DMS53 treated with DMSO at 0.1 percent for 48 hours (cell line): ENCODE measurements at regions not wholly inside any gene's neighbourhood (a gene's known extent, or its start where the extent isn't known, plus 50 kb on each side); places are given as distances from the start of the nearest gene placed in this dataset.
"Not testable (repeated sequence)": the region's sequence is repeated elsewhere in the genome, so short reads cannot be mapped to it uniquely, and the experiment has no call there.

Source experiments
- DNase-seq: peaks from one replicate; lab custom pipeline; 2025; ENCODE audit not compliant: unreplicated experiment; lab: John Stamatoyannopoulos, UW

- no peak for DNase-seq
Observed at GRCh38 chr7:82701949-82702348, 258.4 kb upstream of the CACNA2D1 start.

GRCh38 chr7:82700741-82701140, 257.2 kb upstream of the CACNA2D1 start:
- DNase-seq = peak; percentile 20

DNA sequence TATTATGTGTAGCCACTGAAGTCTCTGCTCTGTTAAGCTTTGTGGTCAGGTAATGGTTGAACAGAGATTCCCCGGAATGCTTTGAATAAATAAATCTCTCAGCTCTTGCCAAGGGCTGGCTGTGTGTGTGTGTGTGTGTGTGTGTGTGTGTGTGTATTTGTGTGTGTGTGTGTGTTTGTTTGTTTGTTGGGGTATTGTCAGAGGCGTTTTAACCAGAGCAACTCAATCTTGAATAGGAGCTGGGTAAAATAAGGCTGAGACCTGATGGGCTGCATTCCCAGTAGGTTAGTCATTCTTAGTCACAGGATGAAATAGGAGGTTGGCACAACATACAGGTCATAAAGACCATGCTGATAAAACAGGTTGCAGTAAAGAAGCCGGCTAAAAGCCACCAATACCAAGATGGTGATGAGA, 256.2 kb upstream of the CACNA2D1 start:
- DNase-seq = peak; percentile 94

DNA sequence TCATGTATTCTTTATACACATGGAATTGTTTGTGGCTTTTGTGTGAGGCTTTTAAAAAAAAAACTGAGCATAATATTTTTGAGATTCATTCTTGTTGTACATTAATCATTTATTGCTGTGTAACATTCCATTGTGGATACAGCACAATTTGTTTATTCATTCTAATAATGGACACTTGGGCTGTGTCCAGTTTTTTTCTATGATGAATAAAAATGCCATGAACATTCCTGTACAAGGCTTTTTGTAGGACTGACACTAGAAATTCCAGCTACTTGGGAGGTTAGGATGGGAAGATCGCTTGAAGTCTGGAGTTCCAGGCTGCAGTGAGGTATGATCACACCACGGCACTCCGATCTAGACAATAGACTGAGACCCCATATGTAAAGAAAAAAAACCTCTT, 254.3 kb upstream of the CACNA2D1 start:
- DNase-seq = no peak

- no peak for DNase-seq
Observed at GRCh38 chr7:82696631-82697030, 253.1 kb upstream of the CACNA2D1 start.

- DNase-seq = no peak
Observed at GRCh38 chr7:82694022-82694421, 250.4 kb upstream of the CACNA2D1 start.

GRCh38 chr7:82690929-82691328, 247.4 kb upstream of the CACNA2D1 start:
- no peak for DNase-seq

DNA sequence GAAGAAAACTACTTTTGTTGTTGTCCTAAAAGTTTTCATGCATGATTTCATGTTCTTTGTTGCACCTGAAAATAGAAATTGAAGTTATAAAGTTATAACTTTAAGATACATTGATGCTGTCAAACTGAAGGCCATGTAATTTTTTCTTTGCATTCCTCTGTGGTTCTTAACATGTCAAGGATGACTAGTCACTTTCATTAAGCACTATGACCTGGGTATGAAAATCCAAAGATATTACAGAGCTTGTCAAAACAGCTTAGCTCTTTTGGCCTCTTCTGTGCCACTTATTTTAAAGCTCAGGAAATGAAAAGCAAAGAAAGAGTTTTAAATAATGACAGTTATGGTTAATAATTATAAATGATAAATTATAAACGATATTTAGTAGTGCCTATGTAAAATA, 241.6 kb upstream of the CACNA2D1 start:
- no peak for DNase-seq

GRCh38 chr7:82678716-82679115, 235.1 kb upstream of the CACNA2D1 start:
- DNase-seq = no peak

GRCh38 chr7:82678259-82678658, 234.7 kb upstream of the CACNA2D1 start:
- DNase-seq = no peak

DNA sequence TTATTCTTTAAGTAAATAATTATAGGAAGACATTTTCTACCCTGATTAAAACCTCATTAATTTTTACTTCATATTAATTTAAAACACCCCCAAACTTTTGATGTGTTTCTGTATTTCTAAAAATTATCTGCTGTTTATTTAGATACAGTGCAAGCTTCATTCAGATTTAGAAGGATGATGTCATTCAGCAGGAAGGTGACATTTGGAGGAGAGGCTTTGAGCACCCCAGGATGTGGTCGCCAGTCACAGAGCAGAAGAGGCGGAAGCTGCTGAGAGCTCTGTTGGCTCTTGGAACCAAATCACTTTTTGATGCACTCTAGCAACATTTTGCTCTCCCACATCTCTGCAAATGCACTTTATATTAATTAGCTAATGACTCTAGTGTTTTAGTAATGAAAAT, 233.9 kb upstream of the CACNA2D1 start:
- DNase-seq = no peak

- DNase-seq = no peak
Observed at GRCh38 chr7:82676777-82677463, 233.3 kb upstream of the CACNA2D1 start.

GRCh38 chr7:82675396-82675795, 231.8 kb upstream of the CACNA2D1 start:
- no peak for DNase-seq

- no peak for DNase-seq
Observed at GRCh38 chr7:82674268-82674667, 230.7 kb upstream of the CACNA2D1 start.

DNA sequence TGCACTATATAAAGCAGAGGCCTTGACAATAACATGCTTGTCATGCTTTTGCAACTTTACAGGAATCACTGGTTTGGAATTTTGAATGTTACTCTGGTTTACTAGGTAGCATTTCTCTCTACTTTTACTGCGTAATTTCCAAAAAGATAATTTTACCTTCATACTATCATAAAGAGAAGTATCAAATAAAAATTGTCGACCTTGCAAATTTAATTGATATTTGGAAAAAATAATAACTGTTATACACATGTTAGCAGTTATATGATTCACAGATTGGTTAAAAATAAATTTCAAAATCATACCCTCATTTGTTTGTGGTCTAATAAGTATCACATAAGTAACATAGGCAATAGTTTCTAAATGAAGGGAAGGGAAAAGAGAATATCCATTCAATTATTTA, 228.5 kb upstream of the CACNA2D1 start:
- DNase-seq = no peak

DNA sequence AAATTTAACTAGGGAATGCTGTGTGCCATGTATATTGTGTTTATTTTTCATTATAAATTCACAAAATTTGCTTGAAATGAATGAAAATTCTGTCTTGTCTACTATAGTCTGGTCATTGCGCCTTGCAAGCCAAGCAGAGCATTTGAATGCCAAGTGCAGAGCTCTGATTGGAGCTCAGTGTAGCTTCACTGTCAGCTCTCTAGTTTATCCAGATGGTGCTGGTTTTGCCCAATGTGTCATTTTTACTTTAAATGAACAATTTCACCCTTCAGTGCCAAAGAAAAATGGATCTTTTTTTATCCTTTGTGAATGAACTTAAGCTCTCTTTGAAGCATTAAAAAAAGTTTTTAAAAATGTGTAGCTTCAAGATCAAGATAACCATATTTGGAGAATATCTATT, 225.6 kb upstream of the CACNA2D1 start:
- no peak for DNase-seq

DNA sequence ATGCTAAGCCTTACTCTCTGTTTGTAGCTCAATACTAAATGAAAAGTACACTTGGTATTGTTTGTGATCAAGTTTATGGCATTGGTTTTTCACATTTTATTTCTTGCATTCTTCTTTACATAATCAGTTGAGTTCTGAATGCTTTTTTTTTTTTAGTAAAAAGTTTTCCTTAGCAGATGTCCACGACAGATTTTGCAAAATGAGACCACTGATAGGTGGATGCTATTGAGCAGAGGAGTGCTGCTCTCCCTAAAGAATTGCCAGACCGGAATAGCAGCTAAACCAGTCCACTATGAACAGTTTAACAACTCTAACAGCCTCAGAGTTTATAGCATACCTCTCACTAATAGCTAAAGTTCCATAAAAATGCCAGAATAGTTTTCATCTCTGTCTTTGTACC, 225.1 kb upstream of the CACNA2D1 start:
- no peak for DNase-seq

- DNase-seq = no peak
Observed at GRCh38 chr7:82665966-82666507, 222.5 kb upstream of the CACNA2D1 start.

DNA sequence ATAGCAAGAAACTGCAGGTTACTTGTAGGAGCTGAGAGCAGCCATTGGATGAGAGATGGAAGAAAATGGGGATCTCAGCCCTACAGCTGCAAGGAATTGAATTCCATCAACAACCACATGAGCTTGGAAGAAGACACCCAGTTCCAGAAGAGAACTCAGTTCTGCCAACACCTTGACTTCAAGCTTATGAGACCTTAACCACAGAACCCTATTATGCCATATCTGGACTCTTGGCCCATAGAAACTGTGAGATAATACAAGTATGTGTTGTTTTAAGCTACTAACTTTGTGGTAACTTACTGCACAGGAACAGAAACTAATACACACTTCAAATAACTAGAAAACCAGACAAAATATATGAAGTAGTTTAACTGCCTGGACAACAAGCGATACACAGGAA, 212.4 kb upstream of the CACNA2D1 start:
- DNase-seq = no peak

- not testable (repeated sequence) for DNase-seq
Observed at GRCh38 chr7:82650095-82650494, 206.5 kb upstream of the CACNA2D1 start.

- DNase-seq = no peak
Observed at GRCh38 chr7:82633592-82633991, 190.0 kb upstream of the CACNA2D1 start.

GRCh38 chr7:82631998-82632397, 188.4 kb upstream of the CACNA2D1 start:
- DNase-seq = no peak

- no peak for DNase-seq
Observed at GRCh38 chr7:82629583-82629982, 186.0 kb upstream of the CACNA2D1 start.
